HL-60 (cell line): ENCODE measurements at regions not wholly inside any gene's neighbourhood (a gene's known extent, or its start where the extent isn't known, plus 50 kb on each side); places are given as distances from the start of the nearest gene placed in this dataset.
"Not testable (repeated sequence)": the region's sequence is repeated elsewhere in the genome, so short reads cannot be mapped to it uniquely, and the experiment has no call there.

Experiments used
- DNase-seq, 2 experiments: peaks; one replicate each; pipeline ENCODE4 v3.0.0-alpha.2; 2010 to 2020; ENCODE audit warnings: low read depth in 1 of 2, low spot score in 1 of 2
- H3K27ac ChIP-seq: fragments of 250-450 bp; sonication (Bioruptor Pico); replicated peaks from 2 replicates; pipeline ENCODE4 v1.5.1; 2020; ENCODE audit warnings: mild to moderate bottlenecking, moderate library complexity
- H3K27me3 ChIP-seq: fragments of 250-450 bp; sonication (Bioruptor Pico); 2 replicates; pipeline ENCODE4 v1.5.1; 2021; ENCODE audit warnings: mild to moderate bottlenecking, moderate library complexity; ENCODE audit not compliant: insufficient read depth, poor library complexity, severe bottlenecking
- H3K4me3 ChIP-seq: replicated peaks from 2 replicates; pipeline ENCODE4 v1.5.1; 2011; ENCODE audit warnings: mild to moderate bottlenecking, control low read depth, low read length; ENCODE audit not compliant: insufficient read depth
- CTCF ChIP-seq: IDR thresholded peaks from one replicate; pipeline ENCODE4 v1.5.1; 2011; ENCODE audit warnings: low read length, control low read depth, inconsistent platforms; ENCODE audit not compliant: insufficient read depth
- GABPA ChIP-seq: IDR thresholded peaks from 2 replicates; pipeline ENCODE4 v1.6.1; 2012; ENCODE audit warnings: low read depth
- POLR2AphosphoS5 ChIP-seq: IDR thresholded peaks from 2 replicates; pipeline ENCODE4 v1.6.1; 2012; ENCODE audit warnings: low read depth
- REST ChIP-seq: IDR thresholded peaks from 2 replicates; pipeline ENCODE4 v1.6.1; 2012; ENCODE audit warnings: low read depth; ENCODE audit not compliant: insufficient replicate concordance
- SPI1 ChIP-seq: IDR thresholded peaks from 2 replicates; pipeline ENCODE4 v1.6.1; 2012; ENCODE audit warnings: low read depth, mild to moderate bottlenecking, borderline replicate concordance

- no peak overlapping the region for H3K27ac ChIP-seq
- no peaks in the 10 kb centered on the region for H3K27me3 ChIP-seq
- H3K4me3 ChIP-seq = no peak overlapping the region
- TF ChIP-seq REST (no peak), POLR2AphosphoS5 (no peak), SPI1 (no peak), GABPA (no peak), CTCF (no peak)
- no peak for DNase-seq
Observed at GRCh38 chr4:22625311-22625710, 67.4 kb upstream of the GBA3 start.

- H3K27ac ChIP-seq, H3K4me3 ChIP-seq, H3K27me3 ChIP-seq, DNase-seq: not testable (repeated sequence)
Observed at GRCh38 chr4:22627851-22628250, 64.9 kb upstream of the GBA3 start.

GRCh38 chr4:22630161-22630975 lies 62.4 kb upstream of the GBA3 start:
- not testable (repeated sequence) for H3K27ac ChIP-seq, H3K4me3 ChIP-seq, DNase-seq, H3K27me3 ChIP-seq

- H3K27me3 ChIP-seq, H3K4me3 ChIP-seq, DNase-seq, H3K27ac ChIP-seq: not testable (repeated sequence)
Observed at GRCh38 chr4:22631167-22631566, 61.6 kb upstream of the GBA3 start.

GRCh38 chr4:22634541-22635181 lies 58.1 kb upstream of the GBA3 start:
- TF ChIP-seq GABPA (no peak), CTCF (no peak), SPI1 (no peak), POLR2AphosphoS5 (no peak), REST (no peak)
- H3K27ac ChIP-seq = no peak overlapping the region
- DNase-seq = no peak
- H3K4me3 ChIP-seq = no peak overlapping the region
- no peaks in the 10 kb centered on the region for H3K27me3 ChIP-seq

- H3K4me3 ChIP-seq, H3K27ac ChIP-seq, DNase-seq, H3K27me3 ChIP-seq: not testable (repeated sequence)
Observed at GRCh38 chr4:22635182-22635549, 57.6 kb upstream of the GBA3 start.
